ENCODE measurements at regions not wholly inside any gene's neighbourhood (a gene's known extent, or its start where the extent isn't known, plus 50 kb on each side); places are given as distances from the start of the nearest gene placed in this dataset.

DNA sequence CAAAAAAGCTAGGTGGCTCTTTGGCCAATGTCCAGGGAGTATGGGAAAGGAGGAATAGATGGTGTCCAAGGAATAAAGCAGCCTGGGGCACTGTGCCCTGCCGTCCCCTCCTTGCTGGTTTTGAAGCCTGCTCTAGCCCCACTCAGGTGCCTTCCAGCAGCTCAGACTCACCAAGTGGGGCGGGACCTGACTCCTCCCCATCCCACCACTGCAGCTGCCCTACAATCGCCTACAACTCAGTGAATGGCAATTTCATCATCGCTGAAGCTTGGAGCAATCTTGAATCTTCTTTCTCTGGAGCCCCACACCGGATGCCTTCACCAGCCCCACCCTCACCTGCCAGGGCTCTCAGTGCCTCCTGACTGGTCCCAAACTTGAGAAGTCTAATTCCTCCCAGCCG, 56.4 kb upstream of the NXT1 start:
- TF ChIP-seq, protein P1, sequence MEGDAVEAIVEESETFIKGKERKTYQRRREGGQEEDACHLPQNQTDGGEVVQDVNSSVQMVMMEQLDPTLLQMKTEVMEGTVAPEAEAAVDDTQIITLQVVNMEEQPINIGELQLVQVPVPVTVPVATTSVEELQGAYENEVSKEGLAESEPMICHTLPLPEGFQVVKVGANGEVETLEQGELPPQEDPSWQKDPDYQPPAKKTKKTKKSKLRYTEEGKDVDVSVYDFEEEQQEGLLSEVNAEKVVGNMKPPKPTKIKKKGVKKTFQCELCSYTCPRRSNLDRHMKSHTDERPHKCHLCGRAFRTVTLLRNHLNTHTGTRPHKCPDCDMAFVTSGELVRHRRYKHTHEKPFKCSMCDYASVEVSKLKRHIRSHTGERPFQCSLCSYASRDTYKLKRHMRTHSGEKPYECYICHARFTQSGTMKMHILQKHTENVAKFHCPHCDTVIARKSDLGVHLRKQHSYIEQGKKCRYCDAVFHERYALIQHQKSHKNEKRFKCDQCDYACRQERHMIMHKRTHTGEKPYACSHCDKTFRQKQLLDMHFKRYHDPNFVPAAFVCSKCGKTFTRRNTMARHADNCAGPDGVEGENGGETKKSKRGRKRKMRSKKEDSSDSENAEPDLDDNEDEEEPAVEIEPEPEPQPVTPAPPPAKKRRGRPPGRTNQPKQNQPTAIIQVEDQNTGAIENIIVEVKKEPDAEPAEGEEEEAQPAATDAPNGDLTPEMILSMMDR (IDR thresholded peaks at IDR 0.05): no peak
- no peak for TF ChIP-seq POLR2A (IDR thresholded peaks at IDR 0.05)
